ENCODE measurements at regions not wholly inside any gene's neighbourhood (a gene's known extent, or its start where the extent isn't known, plus 50 kb on each side); places are given as distances from the start of the nearest gene placed in this dataset.

DNA sequence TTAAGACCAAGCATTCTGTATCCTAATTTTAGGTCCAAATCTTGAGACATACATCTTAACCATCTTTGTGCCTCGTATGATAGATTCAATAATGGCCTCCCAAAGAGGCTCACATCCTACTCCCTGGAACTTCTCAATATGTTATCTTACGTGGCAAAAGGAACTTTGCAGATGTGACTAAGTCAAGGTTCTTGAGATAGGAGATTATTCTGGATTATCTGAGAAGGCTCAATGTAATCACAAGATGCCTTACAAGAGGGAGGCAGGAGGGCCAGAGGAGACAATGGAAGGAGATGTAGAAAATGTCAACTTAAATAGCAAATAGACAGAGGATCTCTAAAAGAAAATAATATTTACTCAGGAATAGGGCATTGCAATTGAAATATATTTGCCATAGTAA is 548.9 kb downstream of the MATN1 start:
- TF ChIP-seq, protein P1, sequence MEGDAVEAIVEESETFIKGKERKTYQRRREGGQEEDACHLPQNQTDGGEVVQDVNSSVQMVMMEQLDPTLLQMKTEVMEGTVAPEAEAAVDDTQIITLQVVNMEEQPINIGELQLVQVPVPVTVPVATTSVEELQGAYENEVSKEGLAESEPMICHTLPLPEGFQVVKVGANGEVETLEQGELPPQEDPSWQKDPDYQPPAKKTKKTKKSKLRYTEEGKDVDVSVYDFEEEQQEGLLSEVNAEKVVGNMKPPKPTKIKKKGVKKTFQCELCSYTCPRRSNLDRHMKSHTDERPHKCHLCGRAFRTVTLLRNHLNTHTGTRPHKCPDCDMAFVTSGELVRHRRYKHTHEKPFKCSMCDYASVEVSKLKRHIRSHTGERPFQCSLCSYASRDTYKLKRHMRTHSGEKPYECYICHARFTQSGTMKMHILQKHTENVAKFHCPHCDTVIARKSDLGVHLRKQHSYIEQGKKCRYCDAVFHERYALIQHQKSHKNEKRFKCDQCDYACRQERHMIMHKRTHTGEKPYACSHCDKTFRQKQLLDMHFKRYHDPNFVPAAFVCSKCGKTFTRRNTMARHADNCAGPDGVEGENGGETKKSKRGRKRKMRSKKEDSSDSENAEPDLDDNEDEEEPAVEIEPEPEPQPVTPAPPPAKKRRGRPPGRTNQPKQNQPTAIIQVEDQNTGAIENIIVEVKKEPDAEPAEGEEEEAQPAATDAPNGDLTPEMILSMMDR (IDR thresholded peaks at IDR 0.05 in 8 of 11, conservative IDR thresholded peaks at IDR 0.05 in 3 of 11), result no peak
- TF ChIP-seq POLR2AphosphoS5 (IDR thresholded peaks at IDR 0.05), result no peak
- no peak for TF ChIP-seq POLR2A (IDR thresholded peaks at IDR 0.05)

Data from spleen (tissue), 7 donors.